Fibroblast of skin of right biceps (primary cell): ENCODE measurements at regions not wholly inside any gene's neighbourhood (a gene's known extent, or its start where the extent isn't known, plus 50 kb on each side); places are given as distances from the start of the nearest gene placed in this dataset.
A peak's percentile ranks its signal among the peaks of the same experiment; 100 is the strongest.
"Not testable (repeated sequence)": the region's sequence is repeated elsewhere in the genome, so short reads cannot be mapped to it uniquely, and the experiment has no call there.

Experiments
- DNase-seq: peaks from one replicate; pipeline ENCODE4 v3.0.0-alpha.2; 2013

- DNase-seq = no peak
Measured at GRCh38 chr13:64255988-64256387, 2840.3 kb upstream of the PCDH20 start.

GRCh38 chr13:64248371-64249065 is 2832.9 kb upstream of the PCDH20 start:
- peak; percentile 53 for DNase-seq

GRCh38 chr13:64239372-64239771 is 2823.7 kb upstream of the PCDH20 start:
- peak; percentile 86 for DNase-seq

- DNase-seq = peak; percentile 88
Measured at GRCh38 chr13:64234255-64234654, 2818.6 kb upstream of the PCDH20 start.

GRCh38 chr13:64223016-64223415 is 2807.4 kb upstream of the PCDH20 start:
- DNase-seq = no peak

GRCh38 chr13:64206430-64207225 is 2791.0 kb upstream of the PCDH20 start:
- DNase-seq = no peak

GRCh38 chr13:64202517-64202916 is 2786.9 kb upstream of the PCDH20 start:
- no peak for DNase-seq

- DNase-seq = no peak
Measured at GRCh38 chr13:64197232-64197631, 2781.6 kb upstream of the PCDH20 start.

- no peak for DNase-seq
Measured at GRCh38 chr13:64186503-64187250, 2771.0 kb upstream of the PCDH20 start.

GRCh38 chr13:64186071-64186470 is 2770.4 kb upstream of the PCDH20 start:
- no peak for DNase-seq

- DNase-seq = no peak
Measured at GRCh38 chr13:64180756-64181155, 2765.1 kb upstream of the PCDH20 start.

- DNase-seq = no peak
Measured at GRCh38 chr13:64165826-64166225, 2750.2 kb upstream of the PCDH20 start.

- no peak for DNase-seq
Measured at GRCh38 chr13:64164435-64164834, 2748.8 kb upstream of the PCDH20 start.

- DNase-seq = no peak
Measured at GRCh38 chr13:64160479-64160878, 2744.8 kb upstream of the PCDH20 start.

- DNase-seq = peak; percentile 70
Measured at GRCh38 chr13:64158908-64159307, 2743.3 kb upstream of the PCDH20 start.

GRCh38 chr13:64154514-64154913 is 2738.9 kb upstream of the PCDH20 start:
- peak; percentile 41 for DNase-seq

- DNase-seq = no peak
Measured at GRCh38 chr13:64130600-64130999, 2715.0 kb upstream of the PCDH20 start.

GRCh38 chr13:64130171-64130570 is 2714.5 kb upstream of the PCDH20 start:
- no peak for DNase-seq

- DNase-seq = no peak
Measured at GRCh38 chr13:64127856-64128255, 2712.2 kb upstream of the PCDH20 start.

GRCh38 chr13:64127192-64127591 is 2711.5 kb upstream of the PCDH20 start:
- no peak for DNase-seq

- DNase-seq = not testable (repeated sequence)
Measured at GRCh38 chr13:64121023-64121709, 2705.5 kb upstream of the PCDH20 start.

GRCh38 chr13:64099994-64100393 is 2684.3 kb upstream of the PCDH20 start:
- no peak for DNase-seq

- no peak for DNase-seq
Measured at GRCh38 chr13:64090311-64090710, 2674.7 kb upstream of the PCDH20 start.
